HepG2 (cell line): ENCODE measurements at regions not wholly inside any gene's neighbourhood (a gene's known extent, or its start where the extent isn't known, plus 50 kb on each side); places are given as distances from the start of the nearest gene placed in this dataset.

Experiments used
- ATAC-seq: fragments of 200-7000 bp; cut with Tn5 transposase; 3 replicates; pipeline ENCODE4 v1.9.1; 2020; ENCODE audit warnings: mild to moderate bottlenecking, moderate library complexity
- BruUV-seq: library from RNA; stranded (reverse); fragments of 400-500 nt; replicated peaks from 2 replicates; lab custom pipeline; 2021; lab: Mats Ljungman, UMichigan
- CTCF ChIA-PET: fragments of 300-600 bp; formaldehyde crosslinking; extraction: SDS; loops from one replicate; lab custom pipeline; 2021; ENCODE audit warnings: low total read pairs, inconsistent platforms, low intra/inter-chr PET ratio; lab: Yijun Ruan, JAX
- POLR2A ChIA-PET: fragments of 350-600 bp; sonication (Branson Sonifier 250); formaldehyde crosslinking; loops from one replicate; lab custom pipeline; 2020; ENCODE audit warnings: antibody characterized with exemption, inconsistent platforms; lab: Yijun Ruan, JAX
- DNase-seq: peaks from one replicate; pipeline ENCODE4 v3.0.0-alpha.2; 2015; ENCODE audit warnings: low spot score
- FAIRE-seq: peaks from 3 replicates; lab custom pipeline; 2011; peaks lifted over from hg19 to GRCh38; lab: Jason Lieb, UNC
- H2AFZ ChIP-seq: one replicate; pipeline ENCODE4 v1.6.1; 2011; ENCODE audit warnings: low read length, inconsistent platforms
- H3K27ac ChIP-seq: fragments of 300-600 bp; 3 replicates; pipeline ENCODE4 v1.8.0; 2011; ENCODE audit warnings: mixed run types, mild to moderate bottlenecking, mixed read lengths, low read length, inconsistent platforms; ENCODE audit not compliant: insufficient read depth; ENCODE audit errors: extremely low read length
- H3K27me3 ChIP-seq, 2 experiments: fragments of 200-600 bp in 1 of 2; 2 replicates in 1 of 2; 3 replicates in 1 of 2; pipeline versions ENCODE4 v1.6.0 to v1.8.0; 2011; ENCODE audit warnings: low read length in 2 of 2, mild to moderate bottlenecking in 2 of 2, moderate library complexity in 2 of 2, inconsistent platforms in 1 of 2; ENCODE audit not compliant: insufficient read depth in 2 of 2, control insufficient read depth in 1 of 2
- H3K36me3 ChIP-seq, 2 experiments: fragments of 200-600 bp in 1 of 2; replicated peaks in 1 of 2; 2 replicates in 1 of 2; 3 replicates in 1 of 2; pipeline versions ENCODE4 v1.5.1 to v1.8.0; 2011; ENCODE audit warnings: low read length in 2 of 2, inconsistent platforms in 1 of 2; ENCODE audit not compliant: insufficient read depth in 2 of 2, control insufficient read depth in 1 of 2
- H3K4me1 ChIP-seq: 2 replicates; pipeline ENCODE4 v1.5.1; 2012; ENCODE audit warnings: low read length, inconsistent platforms; ENCODE audit not compliant: insufficient read depth
- H3K4me2 ChIP-seq: 2 replicates; pipeline ENCODE4 v1.6.0; 2011; ENCODE audit warnings: low read depth, low read length, inconsistent platforms
- H3K4me3 ChIP-seq, 3 experiments: fragments of 200-600 bp in 1 of 3; sonication (generic), shearing (Covaris generic) in 1 of 3; replicated peaks in 1 of 3; 2 replicates each; pipeline ENCODE4 v1.5.1; 2011 to 2016; ENCODE audit warnings: low read length in 3 of 3, inconsistent platforms in 2 of 3, low read depth in 2 of 3, mild to moderate bottlenecking in 2 of 3, control low read depth in 1 of 3, mixed read lengths in 1 of 3; ENCODE audit not compliant: insufficient read depth in 1 of 3
- H3K79me2 ChIP-seq: one replicate; pipeline ENCODE4 v1.6.1; 2011; ENCODE audit warnings: low read length, inconsistent platforms; ENCODE audit not compliant: insufficient read depth
- H3K9ac ChIP-seq: 2 replicates; pipeline ENCODE4 v1.6.0; 2011; ENCODE audit warnings: mild to moderate bottlenecking, low read depth, low read length, inconsistent platforms; ENCODE audit not compliant: insufficient read depth
- H3K9me3 ChIP-seq: 2 replicates; pipeline ENCODE4 v1.5.1; 2012; ENCODE audit warnings: mild to moderate bottlenecking, low read length
- H4K20me1 ChIP-seq: 2 replicates; pipeline ENCODE4 v1.6.0; 2011; ENCODE audit warnings: inconsistent platforms, mild to moderate bottlenecking, low read length, moderate library complexity; ENCODE audit not compliant: insufficient read depth
- CHD4 ChIP-seq: fragments of 200-600 bp; sonication (generic); IDR thresholded peaks from 2 replicates; pipeline ENCODE4 v1.7.0; 2017; ENCODE audit warnings: mild to moderate bottlenecking, low read length, borderline replicate concordance
- DR1 ChIP-seq: sonication (generic); formaldehyde crosslinking; IDR thresholded peaks from 2 replicates; pipeline ENCODE4 v1.8.0; 2021; ENCODE audit warnings: mild to moderate bottlenecking, missing genetic modification reagents, inconsistent platforms
- TBP ChIP-seq: sonication (generic); formaldehyde crosslinking; IDR thresholded peaks from 2 replicates; pipeline ENCODE4 v1.5.0; 2020; ENCODE audit warnings: missing genetic modification reagents
- U2AF2 ChIP-seq: fragments of 200-400 bp; formaldehyde crosslinking; IDR thresholded peaks from 2 replicates; pipeline ENCODE4 v1.6.1; 2017; ENCODE audit warnings: low read depth, mild to moderate bottlenecking, low read length
- ZFP41 ChIP-seq: sonication (generic); formaldehyde crosslinking; IDR thresholded peaks from 2 replicates; pipeline ENCODE4 v1.4.0; 2020; ENCODE audit warnings: mild to moderate bottlenecking, missing genetic modification reagents, borderline replicate concordance
- ZNF138 ChIP-seq: sonication (generic); formaldehyde crosslinking; IDR thresholded peaks from 2 replicates; pipeline ENCODE4 v1.5.0; 2020; ENCODE audit warnings: mild to moderate bottlenecking, low read depth, missing genetic modification reagents
- ZNF33B ChIP-seq: sonication (generic); formaldehyde crosslinking; IDR thresholded peaks from 2 replicates; pipeline ENCODE4 v1.5.1; 2020; ENCODE audit warnings: mild to moderate bottlenecking, missing genetic modification reagents
- ZNF557 ChIP-seq: sonication (generic); formaldehyde crosslinking; IDR thresholded peaks from 2 replicates; pipeline ENCODE4 v1.4.0; 2020; ENCODE audit warnings: missing genetic modification reagents
- ZNF790 ChIP-seq: sonication (generic); formaldehyde crosslinking; IDR thresholded peaks from 2 replicates; pipeline ENCODE4 v1.8.0; 2022; ENCODE audit warnings: missing genetic modification reagents, mild to moderate bottlenecking, borderline replicate concordance
- in situ Hi-C: cut with HindIII; loops from 2 replicates; pipeline ENCODE4 v1.10.0; 2017; ENCODE audit warnings: low pct_unique_long_range_greater_than_20kb; ENCODE audit not compliant: extremely low pct_ligation_motif_present
- intact Hi-C: fragments of 100-400 bp; cut with micrococcal nuclease; formaldehyde crosslinking; loops from one replicate; pipeline ENCODE4 v1.10.0; 2022; ENCODE audit not compliant: unreplicated experiment
- TF ChIP-seq, protein P1 (sequence below): sonication (generic); formaldehyde crosslinking; IDR thresholded peaks from 2 replicates; pipeline ENCODE4 v1.4.0; 2020; ENCODE audit warnings: missing genetic modification reagents, borderline replicate concordance
- TF ChIP-seq, protein P2 (sequence below): sonication (generic); formaldehyde crosslinking; IDR thresholded peaks from 2 replicates; pipeline ENCODE4 v1.5.0; 2020; ENCODE audit warnings: missing genetic modification reagents
- TF ChIP-seq, protein P3 (sequence below): sonication (generic); formaldehyde crosslinking; IDR thresholded peaks from 2 replicates; pipeline ENCODE4 v1.9.0; 2021; ENCODE audit warnings: missing genetic modification reagents, mild to moderate bottlenecking, borderline replicate concordance
- TF ChIP-seq, protein P4 (sequence below): IDR thresholded peaks from 2 replicates; pipeline ENCODE4 v1.6.1; 2016; ENCODE audit warnings: missing compliant biosample characterization, missing genetic modification reagents, borderline replicate concordance

DNA sequence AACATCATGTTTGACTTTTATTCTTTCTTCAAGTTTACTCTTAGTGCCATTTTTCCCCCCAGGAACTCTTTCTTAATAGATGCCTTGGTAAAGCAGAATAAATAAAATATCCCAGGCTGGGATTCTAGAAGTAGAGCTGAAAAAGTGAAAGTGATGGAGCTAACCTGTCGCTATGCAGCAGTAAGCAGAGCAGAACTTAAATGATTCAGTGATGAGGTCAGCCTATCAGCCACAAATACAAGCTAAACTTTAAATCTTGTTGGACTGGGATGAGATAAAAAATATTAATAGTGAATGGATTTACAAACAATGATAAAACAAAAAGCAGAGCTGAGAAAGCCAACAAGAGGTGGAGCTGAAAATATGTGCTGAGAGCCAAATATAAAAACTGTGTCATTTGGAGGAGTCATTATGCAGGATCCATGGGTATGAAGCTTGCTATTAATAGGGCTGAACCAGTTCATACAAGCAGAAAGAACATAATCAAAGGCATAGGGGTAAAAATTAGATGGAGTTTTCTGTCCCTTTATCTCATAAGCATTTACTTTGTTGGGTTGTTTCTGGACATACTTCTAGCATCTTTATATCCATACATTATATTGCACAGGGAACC lies 877.8 kb downstream of the EPHA7 start (continued):
- TF ChIP-seq, protein P1, sequence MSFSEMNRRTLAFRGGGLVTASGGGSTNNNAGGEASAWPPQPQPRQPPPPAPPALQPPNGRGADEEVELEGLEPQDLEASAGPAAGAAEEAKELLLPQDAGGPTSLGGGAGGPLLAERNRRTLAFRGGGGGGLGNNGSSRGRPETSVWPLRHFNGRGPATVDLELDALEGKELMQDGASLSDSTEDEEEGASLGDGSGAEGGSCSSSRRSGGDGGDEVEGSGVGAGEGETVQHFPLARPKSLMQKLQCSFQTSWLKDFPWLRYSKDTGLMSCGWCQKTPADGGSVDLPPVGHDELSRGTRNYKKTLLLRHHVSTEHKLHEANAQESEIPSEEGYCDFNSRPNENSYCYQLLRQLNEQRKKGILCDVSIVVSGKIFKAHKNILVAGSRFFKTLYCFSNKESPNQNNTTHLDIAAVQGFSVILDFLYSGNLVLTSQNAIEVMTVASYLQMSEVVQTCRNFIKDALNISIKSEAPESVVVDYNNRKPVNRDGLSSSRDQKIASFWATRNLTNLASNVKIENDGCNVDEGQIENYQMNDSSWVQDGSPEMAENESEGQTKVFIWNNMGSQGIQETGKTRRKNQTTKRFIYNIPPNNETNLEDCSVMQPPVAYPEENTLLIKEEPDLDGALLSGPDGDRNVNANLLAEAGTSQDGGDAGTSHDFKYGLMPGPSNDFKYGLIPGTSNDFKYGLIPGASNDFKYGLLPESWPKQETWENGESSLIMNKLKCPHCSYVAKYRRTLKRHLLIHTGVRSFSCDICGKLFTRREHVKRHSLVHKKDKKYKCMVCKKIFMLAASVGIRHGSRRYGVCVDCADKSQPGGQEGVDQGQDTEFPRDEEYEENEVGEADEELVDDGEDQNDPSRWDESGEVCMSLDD (CRISPR knock-in tag), result no peak
- TF ChIP-seq ZNF557 (CRISPR knock-in tag), result no peak

DNA sequence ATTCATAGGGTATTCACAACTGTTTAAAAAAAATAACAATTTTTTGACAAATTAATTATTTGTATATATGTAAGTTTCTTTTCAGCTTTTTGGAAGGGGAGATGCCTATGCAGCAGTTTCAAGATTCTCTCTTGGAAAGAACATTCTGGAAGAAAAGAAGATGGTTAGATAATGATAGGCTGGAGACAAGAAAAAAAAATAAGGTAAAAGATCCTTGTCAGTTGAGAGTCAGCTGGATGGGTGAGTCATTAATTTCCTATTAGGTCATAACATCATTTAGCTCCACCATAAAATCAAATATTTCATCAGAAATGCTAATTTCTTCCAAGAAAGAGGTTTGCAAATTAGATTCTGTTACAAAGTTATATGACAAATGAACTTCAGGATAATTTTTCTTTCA lies 880.4 kb downstream of the EPHA7 start:
- no peak for TF ChIP-seq ZFP41
- TF ChIP-seq, protein P2, sequence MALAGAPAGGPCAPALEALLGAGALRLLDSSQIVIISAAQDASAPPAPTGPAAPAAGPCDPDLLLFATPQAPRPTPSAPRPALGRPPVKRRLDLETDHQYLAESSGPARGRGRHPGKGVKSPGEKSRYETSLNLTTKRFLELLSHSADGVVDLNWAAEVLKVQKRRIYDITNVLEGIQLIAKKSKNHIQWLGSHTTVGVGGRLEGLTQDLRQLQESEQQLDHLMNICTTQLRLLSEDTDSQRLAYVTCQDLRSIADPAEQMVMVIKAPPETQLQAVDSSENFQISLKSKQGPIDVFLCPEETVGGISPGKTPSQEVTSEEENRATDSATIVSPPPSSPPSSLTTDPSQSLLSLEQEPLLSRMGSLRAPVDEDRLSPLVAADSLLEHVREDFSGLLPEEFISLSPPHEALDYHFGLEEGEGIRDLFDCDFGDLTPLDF (CRISPR knock-in tag), result no peak
- no peak for TF ChIP-seq ZNF138 (CRISPR knock-in tag)
- no peak for TF ChIP-seq DR1
- no peak for TF ChIP-seq ZNF790
- TF ChIP-seq U2AF2, result no peak
- no peak for TF ChIP-seq ZNF33B
- TF ChIP-seq, protein P3, sequence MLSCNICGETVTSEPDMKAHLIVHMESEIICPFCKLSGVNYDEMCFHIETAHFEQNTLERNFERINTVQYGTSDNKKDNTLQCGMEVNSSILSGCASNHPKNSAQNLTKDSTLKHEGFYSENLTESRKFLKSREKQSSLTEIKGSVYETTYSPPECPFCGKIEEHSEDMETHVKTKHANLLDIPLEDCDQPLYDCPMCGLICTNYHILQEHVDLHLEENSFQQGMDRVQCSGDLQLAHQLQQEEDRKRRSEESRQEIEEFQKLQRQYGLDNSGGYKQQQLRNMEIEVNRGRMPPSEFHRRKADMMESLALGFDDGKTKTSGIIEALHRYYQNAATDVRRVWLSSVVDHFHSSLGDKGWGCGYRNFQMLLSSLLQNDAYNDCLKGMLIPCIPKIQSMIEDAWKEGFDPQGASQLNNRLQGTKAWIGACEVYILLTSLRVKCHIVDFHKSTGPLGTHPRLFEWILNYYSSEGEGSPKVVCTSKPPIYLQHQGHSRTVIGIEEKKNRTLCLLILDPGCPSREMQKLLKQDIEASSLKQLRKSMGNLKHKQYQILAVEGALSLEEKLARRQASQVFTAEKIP, result no peak
- TF ChIP-seq, protein P4, sequence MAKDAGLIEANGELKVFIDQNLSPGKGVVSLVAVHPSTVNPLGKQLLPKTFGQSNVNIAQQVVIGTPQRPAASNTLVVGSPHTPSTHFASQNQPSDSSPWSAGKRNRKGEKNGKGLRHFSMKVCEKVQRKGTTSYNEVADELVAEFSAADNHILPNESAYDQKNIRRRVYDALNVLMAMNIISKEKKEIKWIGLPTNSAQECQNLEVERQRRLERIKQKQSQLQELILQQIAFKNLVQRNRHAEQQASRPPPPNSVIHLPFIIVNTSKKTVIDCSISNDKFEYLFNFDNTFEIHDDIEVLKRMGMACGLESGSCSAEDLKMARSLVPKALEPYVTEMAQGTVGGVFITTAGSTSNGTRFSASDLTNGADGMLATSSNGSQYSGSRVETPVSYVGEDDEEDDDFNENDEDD, result no peak
- no peak for TF ChIP-seq CHD4
- TF ChIP-seq TBP, result no peak
- Histone ChIP-seq H3K9me3 (0 out of 2 replicates have a peak, but pooled peaks cover 7% of the 10 kb centered on the region), H2AFZ (no peak overlapping the region), H3K27me3 (no peaks in the 10 kb centered on the region), H3K27ac (no peak overlapping the region), H3K4me3 (no peak overlapping the region), H4K20me1 (no peaks in the 10 kb centered on the region), H3K79me2 (no peaks in the 10 kb centered on the region), H3K4me2 (no peak overlapping the region), H3K36me3 (no peaks in the 10 kb centered on the region), H3K4me1 (no peaks in the 10 kb centered on the region), H3K9ac (no peak overlapping the region)
- no TSS peak for BruUV-seq
- no peak for FAIRE-seq
- DNase-seq, result no peak
- intact Hi-C loops, result no loop called here
- no peak for ATAC-seq
- ChIA-PET CTCF (no interaction called here), POLR2A (no interaction called here)
- in situ Hi-C loops, result no loop called here
